ENCODE measurements at regions not wholly inside any gene's neighbourhood (a gene's known extent, or its start where the extent isn't known, plus 50 kb on each side); places are given as distances from the start of the nearest gene placed in this dataset.
"Not testable (repeated sequence)": the region's sequence is repeated elsewhere in the genome, so short reads cannot be mapped to it uniquely, and the experiment has no call there.

DNA sequence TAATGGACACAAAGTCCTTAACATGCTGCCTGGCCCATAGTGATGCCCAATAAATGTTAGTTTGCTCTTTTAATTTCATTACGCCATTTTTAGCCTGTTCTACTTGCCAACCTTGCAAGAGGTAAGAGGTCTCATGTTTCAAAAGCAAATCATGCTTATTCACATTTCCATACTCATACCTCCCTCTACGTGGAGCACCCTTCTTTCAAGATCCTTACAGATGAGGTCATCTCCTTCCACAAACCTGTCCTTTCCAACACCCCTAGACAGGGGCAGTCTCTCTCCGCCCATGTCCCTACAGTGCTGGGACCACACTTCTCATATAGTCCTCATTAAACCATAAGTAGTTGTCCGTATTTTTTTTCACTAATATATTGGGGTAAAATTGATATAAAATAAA lies 271.3 kb downstream of the FGFR2 start:
- H3K27me3 ChIP-seq (replicated peaks): no peaks in the 10 kb centered on the region
- TF ChIP-seq, protein P1, sequence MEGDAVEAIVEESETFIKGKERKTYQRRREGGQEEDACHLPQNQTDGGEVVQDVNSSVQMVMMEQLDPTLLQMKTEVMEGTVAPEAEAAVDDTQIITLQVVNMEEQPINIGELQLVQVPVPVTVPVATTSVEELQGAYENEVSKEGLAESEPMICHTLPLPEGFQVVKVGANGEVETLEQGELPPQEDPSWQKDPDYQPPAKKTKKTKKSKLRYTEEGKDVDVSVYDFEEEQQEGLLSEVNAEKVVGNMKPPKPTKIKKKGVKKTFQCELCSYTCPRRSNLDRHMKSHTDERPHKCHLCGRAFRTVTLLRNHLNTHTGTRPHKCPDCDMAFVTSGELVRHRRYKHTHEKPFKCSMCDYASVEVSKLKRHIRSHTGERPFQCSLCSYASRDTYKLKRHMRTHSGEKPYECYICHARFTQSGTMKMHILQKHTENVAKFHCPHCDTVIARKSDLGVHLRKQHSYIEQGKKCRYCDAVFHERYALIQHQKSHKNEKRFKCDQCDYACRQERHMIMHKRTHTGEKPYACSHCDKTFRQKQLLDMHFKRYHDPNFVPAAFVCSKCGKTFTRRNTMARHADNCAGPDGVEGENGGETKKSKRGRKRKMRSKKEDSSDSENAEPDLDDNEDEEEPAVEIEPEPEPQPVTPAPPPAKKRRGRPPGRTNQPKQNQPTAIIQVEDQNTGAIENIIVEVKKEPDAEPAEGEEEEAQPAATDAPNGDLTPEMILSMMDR (IDR thresholded peaks at IDR 0.05; ENCODE audit: low read depth, low read length, missing control alignments): no peak
- no peak for DNase-seq
- H3K27ac ChIP-seq: no peak overlapping the region
- in situ Hi-C loops (cut with HindIII; ENCODE audit: low pct_ligation_motif_present, low sequenced_read_pairs): no loop called here
- no peaks in the 10 kb centered on the region for H3K36me3 ChIP-seq (replicated peaks)
- H3K4me3 ChIP-seq (ENCODE audit: low read depth, low read length): no peak overlapping the region

GRCh38 chr10:121327727-121328126 lies 270.5 kb downstream of the FGFR2 start:
- TF ChIP-seq, protein P1 (IDR thresholded peaks at IDR 0.05; ENCODE audit: low read depth, low read length, missing control alignments): no peak
- no peak for DNase-seq
- Histone ChIP-seq H3K4me3 (ENCODE audit: low read depth, low read length) (no peak overlapping the region), H3K27ac (no peak overlapping the region), H3K27me3 (replicated peaks) (no peaks in the 10 kb centered on the region), H3K36me3 (replicated peaks) (no peaks in the 10 kb centered on the region)
- in situ Hi-C loops (cut with HindIII; ENCODE audit: low pct_ligation_motif_present, low sequenced_read_pairs): no loop called here

DNA sequence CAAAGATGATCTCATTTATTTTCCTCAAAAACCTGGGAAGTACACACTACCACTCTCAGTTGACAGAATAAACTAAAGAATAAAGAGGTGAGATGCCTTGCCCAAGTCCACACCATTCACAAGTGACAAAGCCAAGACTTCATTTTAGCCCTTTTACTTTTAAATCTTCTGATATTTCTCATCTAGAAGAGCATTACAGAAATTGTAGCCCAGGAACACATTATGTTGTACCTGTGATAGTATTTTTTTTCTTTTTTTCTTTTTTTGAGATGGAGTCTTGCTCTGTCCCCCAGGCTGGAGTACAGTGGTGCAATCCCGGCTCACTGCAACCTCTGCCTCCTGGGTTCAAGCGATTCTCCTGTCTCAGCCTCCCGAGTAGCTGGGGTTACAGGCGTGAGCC lies 268.6 kb downstream of the FGFR2 start:
- DNase-seq; H3K36me3 ChIP-seq (replicated peaks); H3K27ac ChIP-seq; H3K4me3 ChIP-seq (ENCODE audit: low read depth, low read length); in situ Hi-C loops (cut with HindIII; ENCODE audit: low pct_ligation_motif_present, low sequenced_read_pairs); H3K27me3 ChIP-seq (replicated peaks): not testable (repeated sequence)

- Histone ChIP-seq H3K4me3 (ENCODE audit: low read depth, low read length) (no peak overlapping the region), H3K36me3 (replicated peaks) (no peaks in the 10 kb centered on the region), H3K27me3 (replicated peaks) (no peaks in the 10 kb centered on the region), H3K27ac (no peak overlapping the region)
- no peak for DNase-seq
- in situ Hi-C loops (cut with HindIII; ENCODE audit: low pct_ligation_motif_present, low sequenced_read_pairs): no loop called here
- TF ChIP-seq, protein P1 (IDR thresholded peaks at IDR 0.05; ENCODE audit: low read depth, low read length, missing control alignments): no peak
Observed at GRCh38 chr10:121330563-121330962, 267.7 kb downstream of the FGFR2 start.

GRCh38 chr10:121332353-121332752 lies 265.9 kb downstream of the FGFR2 start:
- H3K36me3 ChIP-seq (replicated peaks): no peaks in the 10 kb centered on the region
- no peak overlapping the region for H3K27ac ChIP-seq
- in situ Hi-C loops (cut with HindIII; ENCODE audit: low pct_ligation_motif_present, low sequenced_read_pairs): no loop called here
- H3K27me3 ChIP-seq (replicated peaks): no peaks in the 10 kb centered on the region
- no peak overlapping the region for H3K4me3 ChIP-seq (ENCODE audit: low read depth, low read length)
- TF ChIP-seq, protein P1 (IDR thresholded peaks at IDR 0.05; ENCODE audit: low read depth, low read length, missing control alignments): no peak
- no peak for DNase-seq

DNA sequence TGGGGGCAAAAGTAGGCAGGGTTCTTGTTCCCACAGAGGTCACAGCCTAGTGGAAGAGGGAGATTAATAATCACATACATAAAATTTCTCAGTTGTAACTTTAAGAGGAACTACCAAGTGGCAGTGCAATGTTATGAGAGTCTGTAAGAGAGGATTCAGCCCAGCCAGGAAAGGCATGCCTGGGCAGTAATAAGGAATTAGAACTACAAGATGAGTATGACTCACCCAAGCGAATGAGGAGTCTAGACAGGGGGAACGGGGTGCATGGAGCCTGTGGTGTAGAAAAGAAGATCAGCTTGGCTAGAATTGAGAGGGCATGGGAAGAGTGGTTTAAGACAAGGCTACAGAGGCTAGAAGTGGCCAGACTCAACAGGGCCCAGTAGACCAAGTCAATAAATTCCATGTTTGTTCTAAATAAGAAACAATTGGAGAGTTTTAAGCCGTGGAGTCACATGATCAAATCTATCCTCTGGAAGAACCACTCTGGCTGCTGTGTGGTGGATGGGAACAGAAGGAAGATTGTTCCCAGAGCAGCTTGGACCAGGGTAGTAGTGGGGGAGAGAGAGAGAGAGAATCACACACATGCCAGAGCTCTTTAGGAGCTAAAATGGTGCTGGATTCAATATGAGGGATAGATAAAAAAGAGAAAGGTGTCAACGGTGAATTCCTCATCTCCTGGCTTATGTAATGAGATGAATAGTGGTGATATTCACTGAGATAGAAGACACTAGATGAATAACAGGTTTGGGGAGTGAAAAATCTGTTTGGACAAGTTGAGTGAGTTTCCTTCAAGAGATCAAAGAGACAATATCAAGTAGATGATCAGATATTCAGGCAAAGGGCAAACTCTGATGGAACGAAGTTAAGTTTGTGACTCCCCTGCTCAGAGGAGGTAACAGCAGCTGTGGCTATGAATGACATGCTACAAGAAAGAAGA lies 265.1 kb downstream of the FGFR2 start:
- Histone ChIP-seq H3K36me3 (replicated peaks) (no peaks in the 10 kb centered on the region), H3K4me3 (ENCODE audit: low read depth, low read length) (no peak overlapping the region), H3K27me3 (replicated peaks) (no peaks in the 10 kb centered on the region), H3K27ac (no peak overlapping the region)
- no peak for DNase-seq
- in situ Hi-C loops (cut with HindIII; ENCODE audit: low pct_ligation_motif_present, low sequenced_read_pairs): no loop called here
- TF ChIP-seq, protein P1 (IDR thresholded peaks at IDR 0.05; ENCODE audit: low read depth, low read length, missing control alignments): no peak
